ENCODE measurements at regions not wholly inside any gene's neighbourhood (a gene's known extent, or its start where the extent isn't known, plus 50 kb on each side); places are given as distances from the start of the nearest gene placed in this dataset.
"Not testable (repeated sequence)": the region's sequence is repeated elsewhere in the genome, so short reads cannot be mapped to it uniquely, and the experiment has no call there.

DNA sequence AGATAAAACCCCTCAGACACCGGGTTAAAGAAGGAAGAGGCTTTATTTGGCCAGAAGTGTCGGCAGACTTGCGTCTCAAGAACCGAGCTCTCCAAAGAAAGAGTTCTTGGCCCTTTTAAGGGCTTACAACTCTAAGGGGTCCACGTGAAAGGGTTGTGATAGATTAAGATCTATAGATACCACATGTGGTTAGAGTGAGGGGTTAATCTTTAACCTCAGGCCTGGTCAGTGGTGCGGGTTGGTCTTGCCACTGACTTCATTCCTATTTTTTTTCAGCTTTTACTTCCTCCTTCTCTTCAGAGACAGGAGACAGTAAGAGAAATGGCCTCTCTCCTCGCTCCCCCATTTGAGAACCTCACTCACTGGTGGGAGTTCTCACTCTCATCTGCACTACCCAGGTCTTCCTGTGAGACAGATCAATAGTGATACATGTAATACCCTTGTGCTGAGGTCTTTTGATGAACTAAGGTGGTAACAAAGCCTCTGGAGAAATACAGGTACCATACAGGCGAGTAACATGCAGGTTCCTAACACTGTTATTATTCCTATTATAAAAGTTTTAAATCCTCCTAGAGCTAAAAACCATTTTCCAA lies 52.4 kb upstream of the COX7C start:
- no peaks in the 10 kb centered on the region for H3K9me3 ChIP-seq
- H3K27ac ChIP-seq: no peak overlapping the region
- no peak for ATAC-seq
- intact Hi-C loops (cut with DNase I): no loop called here
- no peaks in the 10 kb centered on the region for H3K4me1 ChIP-seq
- 59 to 67% methylated on average over 8 of the region's 8 CpGs for WGBS, 2 donors
- no peak overlapping the region for H3K4me3 ChIP-seq
- H3K27me3 ChIP-seq: no peaks in the 10 kb centered on the region
- no peak for DNase-seq
- H3K36me3 ChIP-seq: no peaks in the 10 kb centered on the region
- FAIRE-seq: no peak
- TF ChIP-seq, protein P1, sequence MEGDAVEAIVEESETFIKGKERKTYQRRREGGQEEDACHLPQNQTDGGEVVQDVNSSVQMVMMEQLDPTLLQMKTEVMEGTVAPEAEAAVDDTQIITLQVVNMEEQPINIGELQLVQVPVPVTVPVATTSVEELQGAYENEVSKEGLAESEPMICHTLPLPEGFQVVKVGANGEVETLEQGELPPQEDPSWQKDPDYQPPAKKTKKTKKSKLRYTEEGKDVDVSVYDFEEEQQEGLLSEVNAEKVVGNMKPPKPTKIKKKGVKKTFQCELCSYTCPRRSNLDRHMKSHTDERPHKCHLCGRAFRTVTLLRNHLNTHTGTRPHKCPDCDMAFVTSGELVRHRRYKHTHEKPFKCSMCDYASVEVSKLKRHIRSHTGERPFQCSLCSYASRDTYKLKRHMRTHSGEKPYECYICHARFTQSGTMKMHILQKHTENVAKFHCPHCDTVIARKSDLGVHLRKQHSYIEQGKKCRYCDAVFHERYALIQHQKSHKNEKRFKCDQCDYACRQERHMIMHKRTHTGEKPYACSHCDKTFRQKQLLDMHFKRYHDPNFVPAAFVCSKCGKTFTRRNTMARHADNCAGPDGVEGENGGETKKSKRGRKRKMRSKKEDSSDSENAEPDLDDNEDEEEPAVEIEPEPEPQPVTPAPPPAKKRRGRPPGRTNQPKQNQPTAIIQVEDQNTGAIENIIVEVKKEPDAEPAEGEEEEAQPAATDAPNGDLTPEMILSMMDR (IDR thresholded peaks at IDR 0.05): no peak

DNA sequence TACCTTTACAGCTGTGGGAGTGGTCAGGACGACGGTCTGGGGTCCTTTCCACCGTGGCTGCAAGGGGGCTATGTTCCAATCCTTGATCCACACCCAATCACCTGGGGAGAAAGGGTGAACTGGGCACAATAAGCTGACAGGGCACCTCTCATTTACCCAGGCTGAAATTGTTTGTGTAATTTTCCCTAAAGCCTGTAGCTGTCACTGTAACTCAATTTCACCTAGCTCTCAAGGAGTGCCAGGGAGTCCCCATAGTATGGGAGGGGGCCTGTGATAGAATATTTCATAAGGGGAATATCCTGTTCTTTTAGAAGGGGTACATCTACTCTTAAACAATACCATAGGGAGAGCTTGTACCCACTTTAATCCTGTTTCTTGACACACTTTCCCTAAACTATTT lies 51.7 kb upstream of the COX7C start:
- intact Hi-C loops (cut with DNase I); ATAC-seq; FAIRE-seq; H3K27ac ChIP-seq; H3K36me3 ChIP-seq; H3K4me3 ChIP-seq; H3K4me1 ChIP-seq; H3K9me3 ChIP-seq; DNase-seq; H3K27me3 ChIP-seq: not testable (repeated sequence)
- WGBS, 2 donors: 50 to 61% methylated on average over 3 of the region's 3 CpGs

All from pancreas (tissue), 10 donors.